ENCODE measurements at regions not wholly inside any gene's neighbourhood (a gene's known extent, or its start where the extent isn't known, plus 50 kb on each side); places are given as distances from the start of the nearest gene placed in this dataset.
"Not testable (repeated sequence)": the region's sequence is repeated elsewhere in the genome, so short reads cannot be mapped to it uniquely, and the experiment has no call there.

DNA sequence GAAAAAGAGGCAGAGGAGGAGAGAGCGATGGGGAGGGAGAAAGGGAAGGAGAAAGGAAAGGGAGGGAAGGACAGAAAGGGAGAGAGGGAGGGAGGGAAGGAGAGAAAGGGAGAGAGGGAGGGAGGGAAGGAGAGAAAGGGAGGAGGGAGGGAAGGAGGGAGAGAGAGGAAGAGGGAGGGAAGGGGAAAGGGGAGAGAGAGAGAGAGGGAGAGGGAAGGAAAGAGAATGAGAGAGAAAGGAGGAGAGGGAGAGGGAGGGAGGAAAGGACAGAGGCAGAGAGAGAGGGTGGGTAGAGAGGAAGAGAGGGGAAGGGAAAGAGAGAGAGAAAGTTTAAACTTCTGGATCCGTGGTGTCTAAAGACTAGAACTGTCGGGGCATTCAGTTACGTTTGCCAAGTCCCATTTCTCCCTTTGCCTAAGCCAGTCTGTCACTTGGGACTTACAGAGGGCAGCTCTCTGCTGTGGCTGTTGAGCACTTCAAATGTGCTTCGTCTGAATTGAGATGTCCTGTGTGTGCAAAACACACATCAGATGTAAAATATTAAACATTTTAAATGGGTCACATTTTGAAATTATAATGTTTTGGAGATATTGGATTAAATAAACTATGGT is 62.6 kb downstream of the PLXNA1 start:
- Histone ChIP-seq H3K4me3 (replicated peaks in 1 of 3; ENCODE audit: insufficient read depth in 1 of 3, low read depth in 1 of 3, low read length in 3 of 3) (no peak overlapping the region), H3K9me1 (replicated peaks; ENCODE audit: control insufficient read depth, extremely low read depth, insufficient read depth, low read length) (no peaks in the 10 kb centered on the region), H3K9ac (replicated peaks; ENCODE audit: extremely low read depth, insufficient read depth, low read length) (no peak overlapping the region), H3K79me2 (ENCODE audit: control insufficient read depth, insufficient read depth, low read length) (no peaks in the 10 kb centered on the region), H3K36me3 (ENCODE audit: control insufficient read depth in 2 of 2, extremely low read depth in 1 of 2, insufficient read depth in 2 of 2, low read length in 2 of 2) (no peaks in the 10 kb centered on the region), H3K27ac (ENCODE audit: insufficient read depth, low read depth, low read length) (no peak overlapping the region), H3K27me3 (ENCODE audit: control insufficient read depth in 2 of 2, insufficient read depth in 2 of 2, low read length in 2 of 2) (no peaks in the 10 kb centered on the region), H4K20me1 (replicated peaks; ENCODE audit: control insufficient read depth, extremely low read depth, insufficient read depth, low read length) (no peaks in the 10 kb centered on the region), H3K4me2 (ENCODE audit: insufficient read depth, low read length) (no peak overlapping the region), H2AFZ (ENCODE audit: low read depth, low read length) (no peak overlapping the region), H3K4me1 (ENCODE audit: control insufficient read depth, extremely low read depth, insufficient read depth, low read length) (no peaks in the 10 kb centered on the region), H3K9me3 (replicated peaks; ENCODE audit: control insufficient read depth, insufficient read depth, low read length) (no peaks in the 10 kb centered on the region)
- DNase-seq (ENCODE audit: low read depth, low spot score) (no peak), FAIRE-seq (no peak)
- intact Hi-C loops (cut with micrococcal nuclease) (no loop called here), dilution Hi-C loops (cut with MboI; ENCODE audit: extremely low pct_ligation_motif_present, low sequenced_read_pairs) (no loop called here)
- ChIA-PET CTCF (interaction anchor here (1.2 kb wide), 1 partner anchor 9 kb away, joined by 3 read pairs; no protein-coding TSS in a partner anchor), POLR2A (no interaction called here)
- BruUV-seq (replicated peaks): no TSS peak
- TF ChIP-seq MYC (IDR thresholded peaks at IDR 0.05; ENCODE audit: low read depth, low read length): no peak
- TF ChIP-seq GATA2 (IDR thresholded peaks at IDR 0.05; ENCODE audit: insufficient read depth, insufficient read length, low read depth, low read length): no peak
- no peak for TF ChIP-seq EZH2 (IDR thresholded peaks at IDR 0.05; ENCODE audit: borderline replicate concordance, low read depth, low read length, severe bottlenecking)
- TF ChIP-seq, protein P1, sequence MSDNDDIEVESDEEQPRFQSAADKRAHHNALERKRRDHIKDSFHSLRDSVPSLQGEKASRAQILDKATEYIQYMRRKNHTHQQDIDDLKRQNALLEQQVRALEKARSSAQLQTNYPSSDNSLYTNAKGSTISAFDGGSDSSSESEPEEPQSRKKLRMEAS (IDR thresholded peaks at IDR 0.05; ENCODE audit: insufficient read depth, insufficient read length): no peak
- TF ChIP-seq POLR2A (IDR thresholded peaks at IDR 0.05; ENCODE audit: low read depth, low read length): no peak
- TF ChIP-seq POLR2AphosphoS5 (IDR thresholded peaks at IDR 0.05; ENCODE audit: insufficient read depth, low read depth, low read length): no peak

DNA sequence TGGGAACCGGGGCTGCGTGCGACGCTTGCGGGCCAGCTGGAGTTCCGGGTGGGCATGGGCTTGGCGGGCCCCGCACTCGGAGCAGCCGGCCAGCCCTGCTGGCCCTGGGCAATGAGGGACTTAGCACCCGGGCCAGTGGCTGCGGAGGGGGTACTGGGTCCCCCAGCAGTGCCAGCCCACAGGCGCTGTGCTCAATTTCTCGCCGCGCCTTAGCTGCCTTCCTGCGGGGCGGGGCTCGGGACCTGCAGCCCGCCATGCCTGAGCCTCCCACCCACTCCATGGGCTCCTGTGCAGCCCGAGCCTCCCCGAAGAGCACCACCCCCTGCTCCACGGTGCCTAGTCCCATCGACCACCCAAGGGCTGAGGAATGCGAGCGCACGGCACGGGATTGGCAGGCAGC is 63.8 kb downstream of the PLXNA1 start:
- H3K79me2 ChIP-seq (ENCODE audit: control insufficient read depth, insufficient read depth, low read length); POLR2A ChIA-PET; FAIRE-seq; H3K9ac ChIP-seq (replicated peaks; ENCODE audit: extremely low read depth, insufficient read depth, low read length); H3K4me3 ChIP-seq (replicated peaks in 1 of 3; ENCODE audit: insufficient read depth in 1 of 3, low read depth in 1 of 3, low read length in 3 of 3); H3K9me3 ChIP-seq (replicated peaks; ENCODE audit: control insufficient read depth, insufficient read depth, low read length); intact Hi-C loops (cut with micrococcal nuclease); H3K9me1 ChIP-seq (replicated peaks; ENCODE audit: control insufficient read depth, extremely low read depth, insufficient read depth, low read length); BruUV-seq (replicated peaks); H3K27ac ChIP-seq (ENCODE audit: insufficient read depth, low read depth, low read length); H3K4me1 ChIP-seq (ENCODE audit: control insufficient read depth, extremely low read depth, insufficient read depth, low read length); CTCF ChIA-PET; H4K20me1 ChIP-seq (replicated peaks; ENCODE audit: control insufficient read depth, extremely low read depth, insufficient read depth, low read length); dilution Hi-C loops (cut with MboI; ENCODE audit: extremely low pct_ligation_motif_present, low sequenced_read_pairs); H3K27me3 ChIP-seq (ENCODE audit: control insufficient read depth in 2 of 2, insufficient read depth in 2 of 2, low read length in 2 of 2); DNase-seq (ENCODE audit: low read depth, low spot score); H2AFZ ChIP-seq (ENCODE audit: low read depth, low read length); H3K36me3 ChIP-seq (ENCODE audit: control insufficient read depth in 2 of 2, extremely low read depth in 1 of 2, insufficient read depth in 2 of 2, low read length in 2 of 2); H3K4me2 ChIP-seq (ENCODE audit: insufficient read depth, low read length): not testable (repeated sequence)
